ENCODE measurements at regions not wholly inside any gene's neighbourhood (a gene's known extent, or its start where the extent isn't known, plus 50 kb on each side); places are given as distances from the start of the nearest gene placed in this dataset.

DNA sequence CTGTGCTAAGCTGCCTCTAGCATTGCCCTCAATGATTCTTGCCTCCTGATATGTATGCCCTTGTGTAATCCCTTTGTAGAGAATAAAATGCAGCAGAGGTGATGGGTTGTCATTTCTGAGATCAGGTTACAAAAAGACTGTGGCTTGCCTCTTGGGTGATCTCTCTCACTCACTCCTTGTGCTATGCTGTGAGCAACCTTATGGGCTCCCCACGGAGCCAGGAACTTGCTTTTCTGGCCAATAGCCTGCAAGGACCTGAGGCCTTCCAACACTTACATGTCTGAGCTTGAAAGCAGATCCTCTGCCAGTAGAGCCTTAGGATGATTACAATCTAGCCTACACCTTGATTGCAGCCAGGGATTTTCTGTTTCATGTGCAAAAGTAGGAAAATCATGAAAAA, 123.1 kb upstream of the XIRP2 start:
- TF ChIP-seq GATA3 (IDR thresholded peaks at IDR 0.05; ENCODE audit: low read depth, low read length) = no peak
- peak; percentile 18; the same call in 1 of the 2 replicates for TF ChIP-seq GATA2 (IDR thresholded peaks at IDR 0.05; ENCODE audit: low read depth, low read length)

DNA sequence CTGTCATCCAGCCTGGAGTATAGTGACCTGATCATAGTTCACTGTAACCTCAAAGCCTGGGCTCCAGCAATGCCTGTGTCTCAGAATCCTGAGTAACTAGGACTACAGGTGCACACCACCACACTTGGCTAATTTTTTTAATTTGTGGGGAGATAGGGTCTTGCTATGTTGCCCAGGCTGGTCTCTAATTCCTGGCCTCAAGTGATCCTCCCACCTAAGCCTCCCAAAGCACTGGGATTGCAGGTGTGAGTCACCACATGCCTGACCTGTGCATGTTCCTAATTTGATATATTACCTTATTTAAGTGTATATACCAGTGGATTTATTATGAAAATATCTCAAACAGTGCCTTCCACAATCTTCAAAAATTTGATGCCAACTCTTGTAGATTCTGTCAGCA, 123.6 kb upstream of the XIRP2 start:
- TF ChIP-seq GATA3 (IDR thresholded peaks at IDR 0.05; ENCODE audit: low read depth, low read length) = no peak
- no peak for TF ChIP-seq GATA2 (IDR thresholded peaks at IDR 0.05; ENCODE audit: low read depth, low read length)

- TF ChIP-seq GATA2 (IDR thresholded peaks at IDR 0.05; ENCODE audit: low read depth, low read length) (no peak), GATA3 (IDR thresholded peaks at IDR 0.05; ENCODE audit: low read depth, low read length) (no peak)
These were observed 124.1 kb upstream of the XIRP2 start for GRCh38 chr2:166764216-166764615.

GRCh38 chr2:166762746-166763145, 125.5 kb upstream of the XIRP2 start:
- TF ChIP-seq GATA3 (IDR thresholded peaks at IDR 0.05; ENCODE audit: low read depth, low read length) (no peak), GATA2 (IDR thresholded peaks at IDR 0.05; ENCODE audit: low read depth, low read length) (no peak)

DNA sequence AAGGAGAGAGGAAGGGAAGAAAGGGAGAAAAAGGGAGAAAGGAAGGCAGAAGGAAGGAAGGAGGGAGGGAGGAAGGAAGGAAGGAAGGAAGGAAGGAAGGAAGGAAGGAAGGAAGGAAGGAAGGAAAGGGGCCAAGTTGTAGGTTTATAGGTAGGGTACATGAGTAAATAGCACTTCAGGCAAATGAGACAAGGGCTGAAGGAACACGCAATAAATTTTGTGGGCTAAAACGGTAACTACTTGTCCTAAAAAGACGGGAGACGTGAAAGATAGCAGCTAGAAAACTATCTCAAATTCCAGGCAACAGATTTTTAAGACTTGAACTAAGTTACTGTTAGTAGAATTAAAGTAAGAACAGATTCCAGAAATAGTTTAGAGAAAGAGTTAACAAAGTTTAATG, 129.3 kb upstream of the XIRP2 start:
- TF ChIP-seq GATA3 (IDR thresholded peaks at IDR 0.05; ENCODE audit: low read depth, low read length) = no peak
- no peak for TF ChIP-seq GATA2 (IDR thresholded peaks at IDR 0.05; ENCODE audit: low read depth, low read length)

GRCh38 chr2:166750624-166751023, 137.7 kb upstream of the XIRP2 start:
- no peak for TF ChIP-seq GATA3 (IDR thresholded peaks at IDR 0.05; ENCODE audit: low read depth, low read length)
- no peak for TF ChIP-seq GATA2 (IDR thresholded peaks at IDR 0.05; ENCODE audit: low read depth, low read length)

DNA sequence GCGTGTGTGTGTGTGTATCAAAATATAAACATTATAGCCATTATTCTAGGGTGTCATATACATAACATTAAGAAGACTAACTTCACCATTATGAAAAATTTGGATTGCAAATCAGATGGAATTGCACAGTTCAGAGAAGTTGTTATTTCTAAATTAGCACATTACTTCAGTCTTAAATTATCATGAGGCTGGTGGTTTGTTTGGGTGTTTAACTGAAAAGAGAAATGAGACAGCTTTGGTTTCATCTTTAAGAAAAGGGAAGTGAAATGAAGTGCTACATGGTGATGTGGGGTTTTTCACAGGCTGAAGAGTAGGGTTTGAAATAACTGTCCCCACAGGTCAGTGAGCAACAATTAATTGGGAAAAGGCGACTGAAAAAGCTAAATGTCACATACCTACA, 161.2 kb upstream of the XIRP2 start:
- no peak for TF ChIP-seq GATA2 (IDR thresholded peaks at IDR 0.05; ENCODE audit: low read depth, low read length)
- no peak for TF ChIP-seq GATA3 (IDR thresholded peaks at IDR 0.05; ENCODE audit: low read depth, low read length)

DNA sequence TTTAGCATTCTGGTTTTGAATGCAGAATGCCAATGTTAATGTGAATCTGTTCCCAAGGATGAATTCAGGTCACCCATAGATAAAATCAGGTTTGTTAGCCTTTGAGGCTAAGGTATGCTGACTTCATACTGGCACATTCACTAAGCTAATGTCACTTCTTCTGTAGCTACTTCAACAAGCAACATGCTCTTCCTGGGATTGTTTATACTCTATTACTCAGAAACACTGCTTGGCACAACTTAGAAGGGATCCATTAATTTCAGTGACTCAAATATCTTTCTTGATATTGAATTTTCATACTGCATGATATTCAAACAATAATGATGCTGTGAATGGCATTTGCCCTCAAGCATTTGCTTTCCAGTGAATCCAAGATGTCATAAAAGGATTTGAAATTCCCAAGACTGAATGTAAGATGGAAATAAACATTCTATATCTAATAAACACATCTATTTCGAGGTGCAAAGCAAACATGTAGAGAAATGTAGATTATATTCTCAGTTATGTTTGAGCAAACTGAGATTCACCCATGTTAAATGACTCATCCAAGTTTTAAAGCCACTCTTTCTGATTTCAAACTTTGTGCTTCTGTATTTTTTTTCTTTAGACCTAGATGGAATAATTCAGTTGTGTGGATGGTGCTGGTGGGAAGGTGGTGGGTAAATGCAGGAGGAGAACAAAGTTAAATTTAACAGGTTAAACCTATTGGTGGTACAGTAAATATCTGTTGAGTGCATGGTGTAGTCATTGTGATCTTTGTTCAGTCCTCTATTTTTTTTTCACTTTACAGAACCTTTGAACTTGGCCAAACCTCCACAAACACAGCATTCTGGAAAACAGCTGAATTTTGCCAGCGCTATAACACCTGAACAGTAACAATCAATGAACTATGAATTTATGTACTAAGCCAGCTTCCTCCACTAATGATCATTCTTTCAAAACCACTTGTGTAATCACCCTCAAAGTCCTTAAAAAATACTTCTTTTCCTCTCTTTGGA, 162.1 kb upstream of the XIRP2 start:
- TF ChIP-seq GATA2 (IDR thresholded peaks at IDR 0.05; ENCODE audit: low read depth, low read length) = no peak

DNA sequence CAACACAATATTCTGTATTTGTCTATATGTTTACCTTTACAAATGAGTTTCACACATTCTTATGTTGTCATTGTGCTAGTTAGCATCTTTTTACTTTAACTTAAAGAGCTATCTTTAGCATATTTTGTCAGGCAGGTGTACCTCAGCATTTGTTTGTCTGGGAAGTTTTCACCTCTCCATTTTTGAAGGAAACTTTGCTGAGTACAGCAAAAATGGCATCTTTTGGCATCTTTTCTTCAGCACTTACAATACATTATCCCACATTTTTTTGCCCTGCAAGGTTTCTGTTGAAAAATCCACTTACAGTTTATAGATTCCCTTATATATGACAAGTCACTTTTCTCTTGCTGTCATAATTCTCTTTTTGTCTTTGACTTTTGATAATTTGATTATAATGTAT, 171.3 kb upstream of the XIRP2 start:
- TF ChIP-seq GATA2 (IDR thresholded peaks at IDR 0.05; ENCODE audit: low read depth, low read length) (no peak), GATA3 (IDR thresholded peaks at IDR 0.05; ENCODE audit: low read depth, low read length) (no peak)

- TF ChIP-seq GATA2 (IDR thresholded peaks at IDR 0.05; ENCODE audit: low read depth, low read length) (no peak), GATA3 (IDR thresholded peaks at IDR 0.05; ENCODE audit: low read depth, low read length) (no peak)
These were observed 188.2 kb upstream of the XIRP2 start for GRCh38 chr2:166700079-166700478.

DNA sequence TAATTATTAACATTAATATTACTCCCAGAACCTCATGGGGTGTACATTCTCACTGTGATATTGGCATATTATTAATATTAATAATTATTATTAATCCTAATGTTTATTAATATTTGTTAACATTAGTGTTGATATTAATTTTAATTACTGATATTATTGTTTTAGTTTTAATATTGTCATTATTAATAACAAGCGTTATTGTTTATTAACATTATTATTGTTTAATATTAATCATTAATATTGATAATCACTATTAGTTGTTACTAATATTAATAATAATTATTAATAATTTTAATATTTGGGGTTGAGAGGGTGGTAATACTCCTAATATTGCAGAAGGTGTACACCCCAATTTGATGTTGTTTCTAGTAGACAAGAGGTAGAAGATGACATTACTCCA, 193.1 kb upstream of the XIRP2 start:
- no peak for TF ChIP-seq GATA2 (IDR thresholded peaks at IDR 0.05; ENCODE audit: low read depth, low read length)

DNA sequence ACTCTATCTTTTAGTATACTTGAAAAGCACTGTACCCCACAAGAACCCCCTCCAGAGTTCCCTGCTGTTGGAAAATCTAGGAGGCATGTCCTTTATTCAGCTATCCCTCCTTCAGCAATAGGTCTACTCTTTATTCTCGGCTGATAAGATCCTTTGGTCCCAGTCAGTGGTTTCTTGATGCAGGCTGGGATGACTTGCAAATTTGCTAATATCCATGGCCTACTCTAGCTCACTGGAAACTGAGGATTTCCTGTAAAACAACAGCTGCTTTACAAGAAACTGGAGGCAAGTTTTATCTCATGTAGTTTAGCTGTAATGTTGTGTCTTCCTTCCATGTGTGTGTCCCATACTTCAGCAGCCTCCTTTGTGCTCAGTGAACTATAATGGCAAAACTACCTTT, 183.9 kb upstream of the SCN7A start:
- TF ChIP-seq GATA3 (IDR thresholded peaks at IDR 0.05; ENCODE audit: low read depth, low read length) (no peak), GATA2 (IDR thresholded peaks at IDR 0.05; ENCODE audit: low read depth, low read length) (no peak)

DNA sequence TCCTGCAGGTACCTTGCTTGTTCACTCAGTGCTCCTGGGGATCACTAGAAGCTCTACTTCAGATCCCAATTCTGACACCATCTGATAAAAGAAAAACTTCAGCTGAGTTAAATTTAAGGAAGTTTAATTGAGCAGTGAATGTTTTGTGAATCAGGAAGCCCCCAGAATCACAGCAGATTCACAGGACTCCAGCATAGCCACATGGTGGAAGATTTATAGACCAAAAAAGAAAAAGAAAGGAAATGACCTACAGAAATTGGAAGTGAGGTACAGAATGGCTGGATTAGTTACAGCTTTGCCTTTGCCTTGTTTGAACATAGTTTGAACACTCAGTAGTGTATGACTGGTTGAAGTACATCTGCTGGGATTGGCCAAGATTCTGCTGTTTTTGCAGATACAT, 182.7 kb upstream of the SCN7A start:
- TF ChIP-seq GATA2 (IDR thresholded peaks at IDR 0.05; ENCODE audit: low read depth, low read length) = no peak
- no peak for TF ChIP-seq GATA3 (IDR thresholded peaks at IDR 0.05; ENCODE audit: low read depth, low read length)

DNA sequence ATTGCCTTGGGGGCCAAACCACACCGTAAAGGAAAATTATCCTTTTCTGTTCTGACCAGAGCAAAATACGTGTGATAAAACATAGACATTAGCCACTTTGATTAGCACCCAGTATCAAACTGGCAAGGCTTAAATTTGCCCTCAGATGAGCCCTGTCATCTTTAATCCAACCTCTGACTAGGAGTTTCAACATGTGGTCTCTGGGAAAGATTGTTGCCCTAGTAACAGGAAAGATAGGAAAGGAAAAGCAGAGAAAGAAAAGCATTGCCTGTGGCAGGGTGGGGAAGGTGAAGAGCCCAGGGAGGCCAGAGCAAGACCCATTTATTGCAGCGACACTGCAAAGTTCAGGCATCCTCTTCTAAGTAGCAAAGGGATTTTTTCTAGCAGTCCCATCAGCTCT, 181.5 kb upstream of the SCN7A start:
- TF ChIP-seq GATA3 (IDR thresholded peaks at IDR 0.05; ENCODE audit: low read depth, low read length) (peak; percentile 84), GATA2 (IDR thresholded peaks at IDR 0.05; ENCODE audit: low read depth, low read length) (peak; percentile 95)

GRCh38 chr2:166673986-166674385, 179.9 kb upstream of the SCN7A start:
- no peak for TF ChIP-seq GATA3 (IDR thresholded peaks at IDR 0.05; ENCODE audit: low read depth, low read length)
- no peak for TF ChIP-seq GATA2 (IDR thresholded peaks at IDR 0.05; ENCODE audit: low read depth, low read length)

Measured in SH-SY5Y (cell line).